H1 (cell line): ENCODE measurements at regions not wholly inside any gene's neighbourhood (a gene's known extent, or its start where the extent isn't known, plus 50 kb on each side); places are given as distances from the start of the nearest gene placed in this dataset.

Experiments used
- CTCF ChIA-PET: fragments of 300-600 bp; sonication (Branson Sonifier 250); formaldehyde crosslinking; loops from one replicate; lab custom pipeline; 2021; ENCODE audit not compliant: partially characterized antibody; lab: Charles Lee
- POLR2A ChIA-PET: fragments of 300-600 bp; sonication (Branson Sonifier 250); formaldehyde crosslinking; loops from one replicate; lab custom pipeline; 2021; ENCODE audit warnings: inconsistent platforms; ENCODE audit not compliant: partially characterized antibody; lab: Charles Lee
- DNase-seq, 2 experiments: peaks; one replicate each; pipeline versions ENCODE4 v3.0.0 to v3.0.0-alpha.2; 2010 to 2022; ENCODE audit warnings: low spot score in 2 of 2, low read depth in 1 of 2, mixed read lengths in 1 of 2
- FAIRE-seq: peaks from 2 replicates; lab custom pipeline; 2011; peaks lifted over from hg19 to GRCh38; lab: Jason Lieb, UNC
- H2AFZ ChIP-seq: 2 replicates; pipeline ENCODE4 v1.8.1; 2012; ENCODE audit warnings: low read length, inconsistent platforms
- H2AK5ac ChIP-seq: 2 replicates; pipeline ENCODE4 v1.6.1; 2013; ENCODE audit warnings: low read depth, low read length
- H2BK120ac ChIP-seq: replicated peaks from 2 replicates; pipeline ENCODE3; 2013; ENCODE audit warnings: low read depth, low read length, inconsistent platforms
- H2BK12ac ChIP-seq: 2 replicates; pipeline ENCODE4 v1.6.1; 2013; ENCODE audit warnings: low read depth, low read length
- H2BK15ac ChIP-seq: 2 replicates; pipeline ENCODE4 v1.6.1; 2013; ENCODE audit warnings: low read length
- H2BK20ac ChIP-seq: 2 replicates; pipeline ENCODE4 v1.6.1; 2013; ENCODE audit warnings: low read length
- H2BK5ac ChIP-seq: 2 replicates; pipeline ENCODE4 v1.6.1; 2013; ENCODE audit warnings: low read depth, low read length
- H3K14ac ChIP-seq: 2 replicates; pipeline ENCODE4 v1.6.1; 2013; ENCODE audit warnings: inconsistent platforms; ENCODE audit not compliant: insufficient read length
- H3K18ac ChIP-seq: 2 replicates; pipeline ENCODE4 v1.6.1; 2013; ENCODE audit warnings: low read length; ENCODE audit errors: extremely low read depth
- H3K23ac ChIP-seq: 2 replicates; pipeline ENCODE4 v1.6.1; 2013; ENCODE audit warnings: inconsistent platforms; ENCODE audit not compliant: insufficient read length
- H3K23me2 ChIP-seq: 2 replicates; pipeline ENCODE4 v1.6.1; 2013; ENCODE audit warnings: low read depth, low read length
- H3K27ac ChIP-seq: 2 replicates; pipeline ENCODE4 v1.6.1; 2011; ENCODE audit warnings: low read depth, low read length, inconsistent platforms
- H3K27me3 ChIP-seq, 4 experiments: replicated peaks in 1 of 4; 1 replicate in 1 of 4; 2 replicates in 3 of 4; pipeline versions ENCODE4 v1.6.1 to v1.8.1; 2011 to 2013; ENCODE audit warnings: low read length in 3 of 4, mild to moderate bottlenecking in 3 of 4, inconsistent platforms in 2 of 4, mixed read lengths in 2 of 4, moderate library complexity in 1 of 4; ENCODE audit not compliant: control insufficient read depth in 3 of 4, insufficient read depth in 3 of 4; ENCODE audit errors: extremely low read depth in 1 of 4
- H3K36me3 ChIP-seq, 4 experiments: 2 replicates each; pipeline versions ENCODE4 v1.6.1 to v1.8.1; 2011 to 2013; ENCODE audit warnings: mild to moderate bottlenecking in 4 of 4, low read length in 3 of 4, moderate library complexity in 2 of 4, control low read depth in 1 of 4, inconsistent platforms in 1 of 4; ENCODE audit not compliant: insufficient read depth in 4 of 4, control insufficient read depth in 2 of 4
- H3K4ac ChIP-seq: replicated peaks from 2 replicates; pipeline ENCODE3; 2013; ENCODE audit warnings: low read length, low read depth, mixed read lengths, inconsistent platforms; ENCODE audit not compliant: insufficient read length
- H3K4me1 ChIP-seq, 4 experiments: replicated peaks in 1 of 4; 1 replicate in 1 of 4; 2 replicates in 3 of 4; pipeline versions ENCODE4 v1.6.1 to v1.8.1; 2011 to 2013; ENCODE audit warnings: low read length in 3 of 4, inconsistent platforms in 2 of 4, mixed read lengths in 1 of 4; ENCODE audit not compliant: insufficient read depth in 4 of 4, control insufficient read depth in 3 of 4
- H3K4me2 ChIP-seq, 2 experiments: 2 replicates each; pipeline versions ENCODE4 v1.6.1 to v1.8.1; 2011 to 2013; ENCODE audit warnings: low read depth in 2 of 2, low read length in 2 of 2, control low read depth in 1 of 2, inconsistent platforms in 1 of 2, mild to moderate bottlenecking in 1 of 2; ENCODE audit not compliant: insufficient read depth in 1 of 2
- H3K4me3 ChIP-seq, 4 experiments: fragments of 200-600, 300-600 bp in 1 of 4; sonication (generic), shearing (Covaris generic), sonication (Bioruptor Twin) in 1 of 4; 2 replicates each; pipeline versions ENCODE4 v1.5.1 to v1.8.1; 2011 to 2016; ENCODE audit warnings: low read length in 4 of 4, low read depth in 3 of 4, control low read depth in 2 of 4, inconsistent platforms in 2 of 4, mild to moderate bottlenecking in 2 of 4, mixed read lengths in 1 of 4, moderate library complexity in 1 of 4; ENCODE audit not compliant: insufficient read depth in 2 of 4; ENCODE audit errors: extremely low read depth in 1 of 4
- H3K56ac ChIP-seq: replicated peaks from 2 replicates; pipeline ENCODE3; 2013; ENCODE audit warnings: low read depth, mild to moderate bottlenecking, mixed read lengths, low read length, inconsistent platforms; ENCODE audit not compliant: insufficient read length
- H3K79me1 ChIP-seq: 2 replicates; pipeline ENCODE4 v1.6.1; 2013; ENCODE audit warnings: low read depth, low read length, control low read depth
- H3K79me2 ChIP-seq, 2 experiments: 2 replicates each; pipeline versions ENCODE4 v1.6.1 to v1.8.1; 2012 to 2013; ENCODE audit warnings: low read length in 2 of 2, mild to moderate bottlenecking in 2 of 2, inconsistent platforms in 1 of 2; ENCODE audit not compliant: insufficient read depth in 2 of 2, control insufficient read depth in 1 of 2
- H3K9ac ChIP-seq, 4 experiments: replicated peaks in 1 of 4; 1 replicate in 1 of 4; 2 replicates in 3 of 4; pipeline versions ENCODE4 v1.6.1 to v1.8.1; 2011 to 2013; ENCODE audit warnings: low read depth in 3 of 4, low read length in 3 of 4, control low read depth in 2 of 4, mild to moderate bottlenecking in 2 of 4, moderate library complexity in 2 of 4, inconsistent platforms in 1 of 4; ENCODE audit errors: extremely low read depth in 1 of 4
- H3K9me3 ChIP-seq, 2 experiments: 2 replicates each; pipeline versions ENCODE4 v1.6.1 to v1.8.1; 2012 to 2013; ENCODE audit warnings: mild to moderate bottlenecking in 2 of 2, moderate library complexity in 2 of 2, control low read depth in 1 of 2, inconsistent platforms in 1 of 2, low read depth in 1 of 2, low read length in 1 of 2, mixed read lengths in 1 of 2; ENCODE audit not compliant: insufficient read depth in 2 of 2
- H4K20me1 ChIP-seq, 2 experiments: replicated peaks in 1 of 2; 2 replicates each; pipeline versions ENCODE3 to v1.8.1; 2011 to 2013; ENCODE audit warnings: inconsistent platforms in 2 of 2, low read length in 2 of 2, mild to moderate bottlenecking in 1 of 2; ENCODE audit not compliant: insufficient read depth in 2 of 2, control insufficient read depth in 1 of 2
- H4K5ac ChIP-seq: 2 replicates; pipeline ENCODE4 v1.6.1; 2013; ENCODE audit warnings: low read length, low read depth, mixed read lengths, inconsistent platforms; ENCODE audit not compliant: insufficient read length
- H4K8ac ChIP-seq: 2 replicates; pipeline ENCODE4 v1.8.0; 2013; ENCODE audit warnings: mild to moderate bottlenecking, moderate library complexity, low read length, inconsistent platforms; ENCODE audit not compliant: insufficient read depth; ENCODE audit errors: extremely low read depth
- H4K91ac ChIP-seq: replicated peaks from 2 replicates; pipeline ENCODE3; 2013; ENCODE audit warnings: low read length, mixed read lengths, inconsistent platforms; ENCODE audit not compliant: insufficient read length
- CHD1 ChIP-seq: IDR thresholded peaks from 2 replicates; pipeline ENCODE4 v1.6.1; 2012; ENCODE audit warnings: low read depth, low read length, improper control_type of control experiment
- JUND ChIP-seq: IDR thresholded peaks from 2 replicates; pipeline ENCODE4 v1.6.1; 2011; ENCODE audit warnings: mild to moderate bottlenecking, improper control_type of control experiment, low read length
- RBBP5 ChIP-seq: IDR thresholded peaks from 2 replicates; pipeline ENCODE4 v1.7.1; 2012; ENCODE audit warnings: low read depth, mild to moderate bottlenecking, inconsistent platforms, low read length, moderate library complexity, borderline replicate concordance
- SAP30 ChIP-seq: fragments of 300-600 bp; sonication (generic); IDR thresholded peaks from 2 replicates; pipeline ENCODE4 v1.7.1; 2012; ENCODE audit warnings: low read length, moderate library complexity, mild to moderate bottlenecking, inconsistent platforms; ENCODE audit not compliant: insufficient read depth, insufficient replicate concordance
- TAF7 ChIP-seq: optimal IDR thresholded peaks from 2 replicates; pipeline ENCODE3; 2011; ENCODE audit warnings: low read depth, mild to moderate bottlenecking, inconsistent platforms, low read length, moderate library complexity, borderline replicate concordance
- TBP ChIP-seq: IDR thresholded peaks from 2 replicates; pipeline ENCODE4 v1.6.1; 2011; ENCODE audit warnings: low read depth, low read length, improper control_type of control experiment
- TCF12 ChIP-seq: IDR thresholded peaks from 2 replicates; pipeline ENCODE4 v1.6.1; 2011; ENCODE audit warnings: low read depth, mild to moderate bottlenecking, low read length
- WGBS, 2 experiments: shearing (Covaris generic) in 1 of 2; methylation state at CpG; one replicate each; pipeline versions ENCODE4 v1.1.6 to v1.1.7; 2013 to 2015; ENCODE audit warnings: low lambda C conversion rate in 2 of 2, mixed read lengths in 2 of 2, inconsistent platforms in 1 of 2, low coverage in 1 of 2, missing lambda C conversion rate in 1 of 2; ENCODE audit not compliant: insufficient replicate concordance in 2 of 2, insufficient coverage in 1 of 2, insufficient read length in 1 of 2; ENCODE audit errors: extremely low coverage in 1 of 2, missing lambda C conversion rate in 1 of 2; 5-methylcytosine and 5-hydroxymethylcytosine counted together

- 88% methylated on average over 5 of the region's 5 CpGs; no CpG with 5 or more reads in 1 of the 2 experiments for WGBS, 2 experiments
- H4K91ac ChIP-seq, result no peak overlapping the region
- no peaks in the 10 kb centered on the region for H3K27me3 ChIP-seq
- H3K4ac ChIP-seq, result no peak overlapping the region
- no peak overlapping the region for H2AK5ac ChIP-seq
- no peaks in the 10 kb centered on the region for H3K23me2 ChIP-seq
- no peak overlapping the region for H3K14ac ChIP-seq
- no peak overlapping the region for H3K23ac ChIP-seq
- no peak overlapping the region for H2BK12ac ChIP-seq
- no peak for DNase-seq
- no peak overlapping the region for H3K18ac ChIP-seq
- no peak overlapping the region for H2BK120ac ChIP-seq
- peaks cover 0 to 3% (median 0%) of the 10 kb centered on the region in 4 experiments; a peak in 1 of 7 replicates for H3K4me1 ChIP-seq
- no peak overlapping the region for H3K4me2 ChIP-seq
- no peak for TF ChIP-seq TBP
- no peak for TF ChIP-seq CHD1
- no peak for TF ChIP-seq SAP30
- no peak for TF ChIP-seq TCF12
- TF ChIP-seq RBBP5, result no peak
- no peak for TF ChIP-seq TAF7
- TF ChIP-seq JUND, result no peak
- no peaks in the 10 kb centered on the region for H3K79me1 ChIP-seq
- ChIA-PET CTCF (no interaction called here), POLR2A (no interaction called here)
- H2BK5ac ChIP-seq, result no peak overlapping the region
- H3K56ac ChIP-seq, result no peak overlapping the region
- no peak overlapping the region for H4K5ac ChIP-seq
- H4K8ac ChIP-seq, result no peak overlapping the region
- FAIRE-seq, result no peak
- no peak overlapping the region for H2AFZ ChIP-seq
- no peak overlapping the region for H3K27ac ChIP-seq
- no peaks in the 10 kb centered on the region for H4K20me1 ChIP-seq
- no peaks in the 10 kb centered on the region for H3K36me3 ChIP-seq
- H2BK15ac ChIP-seq, result no peak overlapping the region
- H3K9me3 ChIP-seq, result no peaks in the 10 kb centered on the region; a peak in 1 of 4 replicates
- no peak overlapping the region for H2BK20ac ChIP-seq
- no peak overlapping the region for H3K4me3 ChIP-seq
- H3K79me2 ChIP-seq, result no peaks in the 10 kb centered on the region
- no peak overlapping the region for H3K9ac ChIP-seq
Measured at GRCh38 chr14:83860631-83861155, 1669.3 kb upstream of the FLRT2 start.
